Stomach (tissue), 8 donors: ENCODE measurements at regions not wholly inside any gene's neighbourhood (a gene's known extent, or its start where the extent isn't known, plus 50 kb on each side); places are given as distances from the start of the nearest gene placed in this dataset.

Experiments
- DNase-seq, 2 donors: peaks; one replicate each; pipeline versions ENCODE4 v3.0.0 to v3.0.0-alpha.2; 2013 to 2019
- H3K27ac ChIP-seq, 5 donors: fragments of 200-600 bp in 4 of 5; sonication (generic) in 4 of 5; one replicate each; pipeline ENCODE4 v1.5.1; 2013 to 2019; ENCODE audit warnings: mild to moderate bottlenecking in 1 of 5, moderate library complexity in 1 of 5
- H3K27me3 ChIP-seq, 3 donors: fragments of 200-600 bp; sonication (generic); one replicate each; pipeline ENCODE4 v1.5.1; 2017 to 2019; ENCODE audit warnings: mixed run types in 1 of 3
- H3K36me3 ChIP-seq, 4 donors: fragments of 200-600 bp; sonication (generic); 1 replicate in 3 of 4; 2 replicates in 1 of 4; pipeline ENCODE4 v1.5.1; 2016 to 2019
- H3K4me1 ChIP-seq, 4 donors: fragments of 200-600 bp; sonication (generic); one replicate each; pipeline ENCODE4 v1.5.1; 2016 to 2019
- H3K4me3 ChIP-seq, 4 donors: fragments of 200-600 bp; sonication (generic) in 3 of 4; one replicate each; pipeline ENCODE4 v1.5.1; 2016 to 2019; ENCODE audit warnings: mild to moderate bottlenecking in 1 of 4
- H3K9me3 ChIP-seq, 4 donors: fragments of 200-600 bp; sonication (generic); one replicate each; pipeline ENCODE4 v1.5.1; 2016 to 2019
- CTCF ChIP-seq, 7 experiments: fragments of 450-650 bp in 4 of 7; fragments of 200-600 bp in 3 of 7; sonication (generic) in 3 of 7; IDR thresholded peaks; one replicate each; pipeline ENCODE4 v1.5.1; 2016 to 2019; ENCODE audit warnings: antibody characterized with exemption in 7 of 7, control low read depth in 2 of 7, mild to moderate bottlenecking in 1 of 7
- EP300 ChIP-seq: sonication (generic); formaldehyde crosslinking; IDR thresholded peaks from one replicate; pipeline ENCODE4 v1.6.1; 2017; ENCODE audit warnings: antibody characterized with exemption
- POLR2A ChIP-seq, 4 donors: fragments of 450-650 bp; IDR thresholded peaks; one replicate each; pipeline ENCODE4 v1.6.1; 2016; ENCODE audit warnings: antibody characterized with exemption in 4 of 4, control low read depth in 2 of 4, mild to moderate bottlenecking in 1 of 4, moderate library complexity in 1 of 4
- POLR2AphosphoS5 ChIP-seq, 3 donors: sonication (generic); formaldehyde crosslinking; IDR thresholded peaks; one replicate each; pipeline ENCODE4 v1.6.1; 2016; ENCODE audit warnings: antibody characterized with exemption in 3 of 3
- WGBS, 5 donors: extraction: QIAGEN DNeasy Blood & Tissue Kit in 3 of 5; methylation state at CpG; one replicate each; pipeline versions ENCODE4 v1.1.5 to v1.1.7; 2013 to 2018; 5-methylcytosine and 5-hydroxymethylcytosine counted together
- intact Hi-C: fragments of 100-400 bp; cut with DNase I; formaldehyde crosslinking; loops from one replicate; pipeline ENCODE4 v1.15.1; 2023; ENCODE audit warnings: low total_unique reads
- donor health status: healthy with polysubstance abuse.
- donor health status: Bipolar disorder and iron deficiency.
- donor health status: healthy.

- Histone ChIP-seq H3K9me3 (no peaks in the 10 kb centered on the region), H3K27me3 (no peaks in the 10 kb centered on the region), H3K27ac (no peak overlapping the region), H3K36me3 (no peaks in the 10 kb centered on the region), H3K4me3 (no peak overlapping the region), H3K4me1 (no peaks in the 10 kb centered on the region)
- TF ChIP-seq POLR2A (IDR thresholded peaks at IDR 0.05) (no peak), CTCF (IDR thresholded peaks at IDR 0.05) (no peak), POLR2AphosphoS5 (IDR thresholded peaks at IDR 0.05) (no peak), EP300 (no peak)
- DNase-seq: no peak
- WGBS, 5 donors: 80 to 87% (median 83%) methylated on average over 3 of the region's 3 CpGs
- intact Hi-C loops: no loop called here
Observed at GRCh38 chr7:43021431-43021830, 89.3 kb downstream of the MRPL32 start.

- WGBS, 5 donors: 59 to 76% (median 64%) methylated on average over 7 of the region's 7 CpGs
- no peaks in the 10 kb centered on the region for H3K9me3 ChIP-seq
- TF ChIP-seq EP300: no peak
- no peak for TF ChIP-seq CTCF (IDR thresholded peaks at IDR 0.05)
- TF ChIP-seq POLR2AphosphoS5 (IDR thresholded peaks at IDR 0.05): no peak
- TF ChIP-seq POLR2A (IDR thresholded peaks at IDR 0.05): no peak
- no peaks in the 10 kb centered on the region for H3K4me1 ChIP-seq
- intact Hi-C loops: no loop called here
- DNase-seq: no peak
- H3K27ac ChIP-seq: no peak overlapping the region
- no peaks in the 10 kb centered on the region for H3K27me3 ChIP-seq
- H3K36me3 ChIP-seq: no peaks in the 10 kb centered on the region
- no peak overlapping the region for H3K4me3 ChIP-seq
Observed at GRCh38 chr7:43022008-43022407, 89.8 kb downstream of the MRPL32 start.

- no peaks in the 10 kb centered on the region for H3K36me3 ChIP-seq
- H3K27me3 ChIP-seq: no peaks in the 10 kb centered on the region
- 68 to 81% (median 70%) methylated on average over 2 of the region's 2 CpGs for WGBS, 5 donors
- intact Hi-C loops: no loop called here
- no peaks in the 10 kb centered on the region for H3K9me3 ChIP-seq
- DNase-seq: no peak
- no peak overlapping the region for H3K4me3 ChIP-seq
- no peak for TF ChIP-seq POLR2AphosphoS5 (IDR thresholded peaks at IDR 0.05)
- no peaks in the 10 kb centered on the region for H3K4me1 ChIP-seq
- H3K27ac ChIP-seq: no peak overlapping the region
Observed at GRCh38 chr7:43033369-43033768, 79.1 kb upstream of the HECW1 start.

- WGBS, 5 donors: 73 to 88% (median 85%) methylated on average over 4 of the region's 4 CpGs
- Histone ChIP-seq H3K36me3 (no peaks in the 10 kb centered on the region), H3K4me1 (no peaks in the 10 kb centered on the region), H3K9me3 (no peaks in the 10 kb centered on the region), H3K27me3 (no peaks in the 10 kb centered on the region), H3K4me3 (no peak overlapping the region), H3K27ac (no peak overlapping the region)
- DNase-seq: no peak
- no peak for TF ChIP-seq CTCF (IDR thresholded peaks at IDR 0.05)
- no peak for TF ChIP-seq POLR2A (IDR thresholded peaks at IDR 0.05)
- TF ChIP-seq POLR2AphosphoS5 (IDR thresholded peaks at IDR 0.05): no peak
- no peak for TF ChIP-seq EP300
- intact Hi-C loops: no loop called here
Observed at GRCh38 chr7:43034535-43035002, 77.9 kb upstream of the HECW1 start.

GRCh38 chr7:43037531-43037930, 74.9 kb upstream of the HECW1 start:
- intact Hi-C loops: no loop called here
- Histone ChIP-seq H3K4me1 (no peaks in the 10 kb centered on the region), H3K9me3 (no peaks in the 10 kb centered on the region), H3K36me3 (no peaks in the 10 kb centered on the region), H3K27ac (no peak overlapping the region), H3K4me3 (no peak overlapping the region), H3K27me3 (no peaks in the 10 kb centered on the region)
- TF ChIP-seq CTCF (IDR thresholded peaks at IDR 0.05) (no peak), POLR2AphosphoS5 (IDR thresholded peaks at IDR 0.05) (no peak), POLR2A (IDR thresholded peaks at IDR 0.05) (no peak), EP300 (no peak)
- WGBS, 5 donors: 67 to 87% (median 75%) methylated on average over 4 of the region's 4 CpGs
- no peak for DNase-seq
